Progenitor cell of endocrine pancreas (in vitro differentiated cells): ENCODE measurements at regions not wholly inside any gene's neighbourhood (a gene's known extent, or its start where the extent isn't known, plus 50 kb on each side); places are given as distances from the start of the nearest gene placed in this dataset.

Experiments used
- DNase-seq: peaks from one replicate; pipeline ENCODE4 v3.0.0; 2021; ENCODE audit warnings: low spot score; ENCODE audit not compliant: unreplicated experiment
- H3K27ac Mint-ChIP-seq: 2 replicates; pipeline ENCODE4 v1.8.0; 2021; ENCODE audit warnings: mild to moderate bottlenecking, moderate library complexity, mixed read lengths
- H3K27me3 Mint-ChIP-seq: 2 replicates; pipeline ENCODE4 v1.8.0; 2021; ENCODE audit warnings: mixed read lengths
- H3K36me3 Mint-ChIP-seq: 2 replicates; pipeline ENCODE4 v1.8.0; 2022; ENCODE audit warnings: mixed read lengths; ENCODE audit not compliant: insufficient read depth
- H3K4me1 Mint-ChIP-seq: 2 replicates; pipeline ENCODE4 v1.8.0; 2021; ENCODE audit warnings: low read depth, mixed read lengths
- H3K4me3 Mint-ChIP-seq: 2 replicates; pipeline ENCODE4 v1.8.0; 2021; ENCODE audit warnings: low read depth, mild to moderate bottlenecking, moderate library complexity, mixed read lengths
- H3K9me3 Mint-ChIP-seq: 2 replicates; pipeline ENCODE4 v1.8.0; 2021; ENCODE audit warnings: low read depth, mixed read lengths
- CTCF ChIP-seq: fragments of 200-600 bp; sonication (generic); IDR thresholded peaks from one replicate; pipeline ENCODE4 v1.5.0; 2021; ENCODE audit warnings: antibody characterized with exemption, mild to moderate bottlenecking; ENCODE audit not compliant: unreplicated experiment

- Mint-ChIP-seq H3K4me3 (no peak overlapping the region), H3K27ac (no peak overlapping the region)
- no peak for DNase-seq
Observed at GRCh38 chr13:103638706-103639105, 572.5 kb upstream of the SLC10A2 start.

GRCh38 chr13:103634066-103634465, 567.8 kb upstream of the SLC10A2 start:
- Mint-ChIP-seq H3K9me3 (peaks cover 4% of the 10 kb centered on the region), H3K27me3 (no peaks in the 10 kb centered on the region), H3K27ac (no peak overlapping the region), H3K36me3 (no peaks in the 10 kb centered on the region), H3K4me3 (no peak overlapping the region), H3K4me1 (no peaks in the 10 kb centered on the region)
- DNase-seq, result no peak
- TF ChIP-seq CTCF, result no peak

More at GRCh38 chr13:103638706-103639105, 572.5 kb upstream of the SLC10A2 start:
- TF ChIP-seq CTCF, result no peak
- Mint-ChIP-seq H3K36me3 (no peaks in the 10 kb centered on the region), H3K4me1 (peaks cover 5% of the 10 kb centered on the region), H3K27me3 (no peaks in the 10 kb centered on the region), H3K9me3 (peaks cover 4% of the 10 kb centered on the region)

- Mint-ChIP-seq H3K4me3 (no peak overlapping the region), H3K4me1 (peaks cover 1% of the 10 kb centered on the region), H3K9me3 (no peaks in the 10 kb centered on the region), H3K36me3 (no peaks in the 10 kb centered on the region), H3K27me3 (no peaks in the 10 kb centered on the region), H3K27ac (no peak overlapping the region)
- no peak for DNase-seq
- no peak for TF ChIP-seq CTCF
Observed at GRCh38 chr13:103625194-103625593, 559.0 kb upstream of the SLC10A2 start.

- H3K27ac Mint-ChIP-seq, result no peak overlapping the region
- H3K9me3 Mint-ChIP-seq, result no peaks in the 10 kb centered on the region
- no peak overlapping the region for H3K4me3 Mint-ChIP-seq
- no peaks in the 10 kb centered on the region for H3K36me3 Mint-ChIP-seq
- peaks cover 5% of the 10 kb centered on the region for H3K4me1 Mint-ChIP-seq
- TF ChIP-seq CTCF, result no peak
- no peaks in the 10 kb centered on the region for H3K27me3 Mint-ChIP-seq
- no peak for DNase-seq
Observed at GRCh38 chr13:103618151-103618550, 551.9 kb upstream of the SLC10A2 start.

- no peaks in the 10 kb centered on the region for H3K9me3 Mint-ChIP-seq
Observed at GRCh38 chr13:103615771-103616170, 549.6 kb upstream of the SLC10A2 start.

More at GRCh38 chr13:103615771-103616170, 549.6 kb upstream of the SLC10A2 start:
- DNase-seq, result no peak
- H3K27ac Mint-ChIP-seq, result no peak overlapping the region
- no peaks in the 10 kb centered on the region for H3K36me3 Mint-ChIP-seq
- TF ChIP-seq CTCF, result no peak
- H3K4me1 Mint-ChIP-seq, result peaks cover 5% of the 10 kb centered on the region
- no peak overlapping the region for H3K4me3 Mint-ChIP-seq
- H3K27me3 Mint-ChIP-seq, result no peaks in the 10 kb centered on the region
